ENCODE measurements at regions not wholly inside any gene's neighbourhood (a gene's known extent, or its start where the extent isn't known, plus 50 kb on each side); places are given as distances from the start of the nearest gene placed in this dataset.

DNA sequence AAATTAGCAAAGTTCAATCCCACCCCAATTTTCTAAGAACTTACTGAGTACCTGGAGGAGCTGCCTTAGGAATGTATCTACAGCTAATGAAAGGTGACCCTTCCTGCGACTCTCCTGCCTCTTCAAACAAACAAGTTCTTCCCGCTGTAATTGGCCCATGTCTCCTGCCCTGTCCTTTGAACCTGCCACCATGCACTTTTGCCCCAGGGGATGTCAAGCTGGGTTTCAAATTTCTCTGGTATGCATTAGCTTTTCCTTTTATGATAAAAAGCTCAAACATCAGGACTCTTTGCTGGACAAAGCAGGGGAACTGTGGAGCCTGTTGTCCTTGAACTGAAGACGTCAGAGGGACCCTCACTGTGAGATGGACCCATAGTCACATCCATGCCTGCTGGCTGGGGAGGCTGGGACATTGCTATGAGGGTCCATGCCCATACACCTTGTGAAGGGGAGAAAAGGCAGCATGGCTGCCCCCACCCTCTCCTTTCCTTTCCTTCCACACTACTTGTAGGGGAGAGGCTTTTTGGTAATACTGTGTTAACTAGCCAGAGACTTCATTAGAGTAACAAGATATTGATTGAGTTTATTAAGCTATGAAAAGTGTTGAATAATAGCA, 210.7 kb upstream of the COPS8 start:
- no peak for DNase-seq (ENCODE audit: low spot score)

DNA sequence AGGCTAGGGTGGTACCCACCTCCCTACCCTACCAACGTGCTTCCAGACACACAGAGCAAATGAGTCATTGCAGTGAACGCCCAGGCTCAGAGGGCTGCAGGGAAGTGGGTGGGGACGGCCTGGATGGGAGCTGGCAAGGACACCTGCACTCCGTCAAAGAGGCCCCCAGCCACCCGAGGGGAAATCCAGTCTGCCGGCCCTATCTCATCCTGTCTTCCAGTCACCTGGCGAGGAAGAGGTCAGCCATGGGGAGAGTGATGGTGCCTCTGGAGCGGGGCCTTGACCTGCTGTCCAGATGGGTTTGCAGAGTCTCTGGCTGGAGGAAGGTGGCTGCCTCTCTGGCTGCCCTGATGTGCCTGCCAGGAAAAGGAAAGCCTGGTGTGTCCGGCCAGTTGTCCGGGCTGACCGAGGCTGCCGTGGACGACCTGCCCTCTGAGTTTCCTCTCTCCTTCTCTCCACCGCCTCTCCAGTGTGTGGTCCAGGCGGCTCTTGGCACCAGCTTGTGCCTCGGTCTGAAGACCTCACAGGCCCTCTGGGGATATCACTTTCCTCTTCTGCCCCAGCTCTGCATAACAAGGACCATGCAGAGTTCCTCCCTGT, 209.7 kb upstream of the COPS8 start:
- no peak for DNase-seq (ENCODE audit: low spot score)

DNA sequence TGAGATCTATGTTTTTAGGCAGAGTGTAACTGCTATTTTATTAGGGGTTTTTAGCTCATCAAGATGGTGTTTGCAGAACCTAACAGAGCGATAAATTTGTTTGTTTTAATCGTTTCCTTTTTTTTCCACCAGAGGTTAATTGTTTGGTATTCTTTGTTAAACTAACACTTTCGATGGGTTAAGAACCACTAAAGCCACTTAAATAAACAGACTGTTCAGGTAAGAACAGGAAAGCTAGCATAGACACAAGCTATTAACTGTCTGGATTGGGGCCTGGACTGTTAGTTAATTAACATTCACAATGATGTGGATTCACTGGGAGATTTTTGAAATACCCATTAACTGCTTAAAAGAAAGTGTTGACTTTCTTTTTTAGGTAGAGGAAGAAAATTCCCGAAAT, 209.0 kb upstream of the COPS8 start:
- no peak for DNase-seq (ENCODE audit: low spot score)

DNA sequence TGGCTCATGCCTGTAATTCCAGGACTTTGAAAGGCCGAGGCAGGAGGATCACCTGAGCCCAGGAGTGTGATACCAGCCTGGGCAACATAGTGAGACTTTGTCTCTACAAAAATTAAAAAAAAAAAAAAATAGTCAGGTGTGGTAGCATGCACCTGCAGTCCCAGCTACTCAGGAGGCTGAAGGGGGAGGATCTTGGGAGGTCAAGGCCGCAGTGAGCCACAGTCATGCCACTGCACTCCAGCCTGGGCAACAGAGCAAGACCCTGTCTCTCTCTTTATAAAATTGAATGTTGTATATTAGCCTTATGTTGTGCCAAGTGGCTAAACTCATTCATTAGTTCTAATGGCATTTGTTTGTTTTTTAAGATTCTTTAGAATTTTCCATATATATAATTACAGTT, 207.7 kb upstream of the COPS8 start:
- DNase-seq (ENCODE audit: low spot score), result no peak

DNA sequence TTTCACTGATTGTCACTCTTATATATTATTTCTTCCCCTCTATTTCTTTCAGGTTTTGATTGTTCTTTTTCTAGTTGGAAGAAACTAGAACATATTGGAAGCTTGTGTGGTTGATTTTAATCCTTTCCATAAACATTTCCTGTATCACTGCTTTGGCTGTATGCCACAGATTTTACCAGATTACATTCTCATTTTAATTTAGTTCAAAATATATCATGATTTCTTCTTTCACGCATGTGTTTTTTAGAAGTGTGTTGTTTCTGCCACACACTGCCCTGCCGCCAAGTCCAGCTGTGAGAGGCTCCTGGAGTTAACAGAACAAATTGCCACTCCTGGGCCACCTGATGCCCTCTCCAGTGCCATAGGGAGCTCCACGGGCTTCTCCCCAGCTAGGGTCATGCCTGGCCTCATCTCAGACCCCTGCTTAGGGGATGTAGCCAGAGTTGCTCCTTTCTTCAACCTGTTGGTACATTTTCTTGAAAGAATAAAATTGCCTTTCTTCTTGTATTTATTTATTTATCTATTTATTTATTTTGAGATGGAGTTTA, 206.2 kb upstream of the COPS8 start:
- no peak for DNase-seq (ENCODE audit: low spot score)

- no peak for DNase-seq (ENCODE audit: low spot score)
Measured at GRCh38 chr2:236882074-236882473, 203.6 kb upstream of the COPS8 start.

DNA sequence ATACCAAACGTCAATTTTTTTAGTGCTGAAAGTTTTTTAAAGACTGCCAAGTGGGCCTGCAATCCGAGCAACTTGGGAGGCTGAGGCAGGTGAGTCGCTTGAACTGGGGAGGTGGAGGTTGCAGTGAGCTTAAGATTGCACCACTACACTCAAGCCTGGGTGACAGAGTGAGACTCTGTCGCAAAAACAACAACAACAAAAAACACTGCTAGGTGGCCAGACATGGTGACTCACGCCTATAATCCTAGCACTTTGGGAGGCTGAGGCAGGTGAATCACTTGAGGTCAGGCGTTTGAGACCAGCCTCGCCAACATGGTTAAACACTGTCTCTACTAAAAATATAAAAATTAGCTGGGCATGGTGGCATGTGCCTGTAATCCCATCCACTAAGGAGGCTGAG, 202.8 kb upstream of the COPS8 start:
- no peak for DNase-seq (ENCODE audit: low spot score)

DNA sequence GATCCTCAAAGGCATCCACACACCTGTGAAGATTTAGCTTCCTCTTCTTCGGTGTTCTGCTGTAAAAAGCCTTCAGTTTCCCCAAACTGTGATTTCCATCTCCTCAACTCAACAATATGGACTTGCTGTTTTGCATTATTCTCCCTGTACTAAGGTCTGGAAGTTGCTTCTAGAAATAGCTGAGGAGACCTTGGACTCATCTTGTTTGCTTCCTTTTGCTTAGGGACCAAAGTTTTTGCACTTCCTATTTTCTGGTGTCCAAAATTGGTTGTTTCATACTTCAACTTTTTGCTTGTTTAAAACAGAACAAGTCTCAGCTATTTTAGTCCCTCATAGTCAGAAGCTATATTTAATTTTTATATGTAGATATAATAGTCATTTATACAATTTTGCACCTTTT, 201.9 kb upstream of the COPS8 start:
- no peak for DNase-seq (ENCODE audit: low spot score)

- DNase-seq (ENCODE audit: low spot score), result no peak
Measured at GRCh38 chr2:236884569-236885175, 201.0 kb upstream of the COPS8 start.

- DNase-seq (ENCODE audit: low spot score), result no peak
Measured at GRCh38 chr2:236886456-236886855, 199.2 kb upstream of the COPS8 start.

GRCh38 chr2:236887531-236887930, 198.2 kb upstream of the COPS8 start:
- no peak for DNase-seq (ENCODE audit: low spot score)

DNA sequence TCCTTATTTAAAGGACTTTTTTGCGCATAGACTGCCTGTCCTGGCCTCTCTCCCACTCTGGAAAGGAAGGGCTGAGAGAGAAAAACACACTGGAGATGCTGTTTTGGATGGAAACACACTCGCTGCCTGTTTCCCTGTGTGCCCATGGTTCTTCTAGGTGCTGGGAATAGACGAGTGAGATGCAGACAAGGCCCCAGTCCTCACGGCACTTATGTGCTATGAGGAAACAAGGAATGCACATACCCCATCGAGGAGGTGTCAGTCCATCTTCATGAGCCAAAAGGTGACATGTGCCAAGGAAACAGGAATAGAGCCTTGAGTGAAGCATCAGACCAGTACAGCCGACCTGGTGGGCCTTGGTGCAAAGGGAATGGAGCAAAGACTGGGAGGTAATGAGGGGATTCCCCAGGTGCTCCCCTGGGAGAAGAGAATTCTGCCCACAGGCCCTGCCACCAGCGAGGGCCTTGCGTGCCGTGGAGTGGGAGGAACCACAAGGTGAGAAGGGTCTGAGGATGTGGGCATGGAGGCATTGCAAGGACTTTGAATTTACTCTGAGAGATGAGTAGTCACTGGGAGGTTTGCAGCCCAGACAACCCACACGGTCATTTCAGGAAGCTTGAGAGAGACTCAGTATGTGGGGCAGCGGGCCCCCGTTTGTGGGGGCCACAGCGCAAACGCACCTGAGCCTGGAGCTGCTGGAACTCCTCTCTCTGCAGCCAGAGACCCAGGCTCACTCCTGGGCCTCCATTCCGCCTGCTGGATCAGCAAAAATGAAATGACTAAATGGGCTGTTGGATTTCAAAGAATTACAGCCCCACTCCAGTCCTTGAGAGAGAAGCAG, 197.5 kb upstream of the COPS8 start:
- no peak for DNase-seq (ENCODE audit: low spot score)

DNA sequence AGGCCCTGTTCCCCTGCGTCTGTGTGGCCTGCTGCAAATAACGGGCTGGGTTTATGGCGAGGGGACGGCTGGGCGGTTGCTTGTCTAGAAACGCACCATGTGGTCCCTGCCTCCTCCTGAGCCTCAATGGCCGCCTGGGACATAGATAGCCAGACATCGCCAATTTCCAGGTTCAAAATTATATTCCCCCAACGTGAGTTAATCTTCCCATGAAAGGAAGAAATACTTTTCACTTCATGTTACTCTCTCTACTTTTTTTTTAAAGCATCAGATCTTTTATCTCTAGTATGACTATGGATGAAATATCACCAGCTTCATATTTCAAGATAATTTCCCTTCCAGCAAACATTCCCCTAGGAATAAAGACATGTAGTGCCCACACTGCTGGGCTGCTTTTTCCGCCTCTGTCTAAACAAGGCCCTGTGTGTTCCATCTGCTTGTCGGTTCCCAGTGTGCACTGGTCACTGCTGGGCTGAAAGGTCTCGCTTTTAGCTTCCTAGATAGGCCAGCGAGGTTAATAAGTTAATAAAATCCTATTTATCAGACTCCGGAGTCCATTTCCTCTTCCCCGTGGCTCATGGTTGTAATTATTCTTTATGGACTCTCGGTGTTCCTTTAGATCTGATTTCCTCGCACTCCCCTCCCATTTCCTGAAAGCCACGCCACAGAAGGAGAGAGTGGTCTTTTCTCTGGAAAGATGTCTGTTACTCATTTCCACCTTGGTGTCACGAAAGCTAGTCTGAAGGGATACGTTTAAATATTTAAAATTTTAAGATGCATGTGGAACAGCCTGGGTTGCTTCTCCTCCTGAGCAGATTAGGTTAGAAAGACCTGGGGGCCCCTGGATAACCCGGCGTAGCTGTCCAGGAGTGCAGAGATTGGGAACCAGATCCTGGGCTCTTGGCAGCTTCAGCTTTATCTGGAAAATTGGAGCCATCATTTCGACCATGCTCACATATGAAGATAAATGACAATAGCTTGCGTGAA, 196.6 kb upstream of the COPS8 start:
- DNase-seq (ENCODE audit: low spot score), result no peak

GRCh38 chr2:236889791-236890704, 195.6 kb upstream of the COPS8 start:
- DNase-seq (ENCODE audit: low spot score), result no peak

DNA sequence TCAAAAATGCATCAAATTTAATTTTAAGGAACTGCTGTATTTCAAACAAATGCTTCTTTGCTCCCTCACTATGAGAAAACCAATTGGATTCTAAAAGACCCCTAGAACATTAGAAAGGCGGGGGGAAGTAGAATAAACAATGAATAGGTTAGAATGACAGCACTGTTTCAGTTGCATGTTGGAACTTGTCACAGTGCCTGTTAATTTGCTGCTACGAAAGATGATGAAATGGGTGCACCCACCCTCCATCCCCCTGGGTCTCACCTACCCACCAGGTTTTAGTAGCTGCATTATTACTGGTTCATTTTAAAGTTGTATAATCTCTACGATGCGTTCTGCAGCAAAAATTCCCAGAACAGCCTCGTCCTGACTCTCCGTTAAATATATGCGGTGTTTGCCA, 193.0 kb upstream of the COPS8 start:
- DNase-seq (ENCODE audit: low spot score), result no peak

- no peak for DNase-seq (ENCODE audit: low spot score)
Measured at GRCh38 chr2:236894791-236895190, 190.9 kb upstream of the COPS8 start.

GRCh38 chr2:236895497-236895896, 190.2 kb upstream of the COPS8 start:
- no peak for DNase-seq (ENCODE audit: low spot score)

GRCh38 chr2:236896688-236897087, 189.0 kb upstream of the COPS8 start:
- no peak for DNase-seq (ENCODE audit: low spot score)

GRCh38 chr2:236899146-236899545, 186.5 kb upstream of the COPS8 start:
- no peak for DNase-seq (ENCODE audit: low spot score)

- no peak for DNase-seq (ENCODE audit: low spot score)
Measured at GRCh38 chr2:236899950-236900640, 185.6 kb upstream of the COPS8 start.

Data from iPS-NIHi11 (cell line).